ENCODE measurements at regions not wholly inside any gene's neighbourhood (a gene's known extent, or its start where the extent isn't known, plus 50 kb on each side); places are given as distances from the start of the nearest gene placed in this dataset.

DNA sequence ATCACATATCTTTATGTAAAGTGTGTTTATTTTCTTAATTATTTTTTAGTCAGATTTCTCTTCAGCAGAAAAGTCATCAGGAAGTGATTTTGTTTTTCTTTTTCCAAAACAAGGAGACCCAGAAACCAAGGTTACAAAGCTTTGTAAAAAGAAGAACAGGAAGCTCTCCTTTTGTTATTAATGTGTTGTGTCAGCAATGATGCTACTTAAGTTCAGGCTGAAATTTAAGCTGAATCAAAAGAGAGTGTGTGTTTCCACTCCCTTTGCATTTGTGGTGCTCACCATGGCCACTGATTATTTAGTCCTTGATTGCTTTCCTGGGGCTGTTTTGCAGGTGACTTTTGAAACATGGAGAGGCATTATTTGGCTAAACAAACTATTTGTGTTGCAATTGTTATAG is 155.3 kb upstream of the ATP2B1 start:
- peak; percentile 52 for DNase-seq (ENCODE audit: low read depth)
- TF ChIP-seq, protein P1, sequence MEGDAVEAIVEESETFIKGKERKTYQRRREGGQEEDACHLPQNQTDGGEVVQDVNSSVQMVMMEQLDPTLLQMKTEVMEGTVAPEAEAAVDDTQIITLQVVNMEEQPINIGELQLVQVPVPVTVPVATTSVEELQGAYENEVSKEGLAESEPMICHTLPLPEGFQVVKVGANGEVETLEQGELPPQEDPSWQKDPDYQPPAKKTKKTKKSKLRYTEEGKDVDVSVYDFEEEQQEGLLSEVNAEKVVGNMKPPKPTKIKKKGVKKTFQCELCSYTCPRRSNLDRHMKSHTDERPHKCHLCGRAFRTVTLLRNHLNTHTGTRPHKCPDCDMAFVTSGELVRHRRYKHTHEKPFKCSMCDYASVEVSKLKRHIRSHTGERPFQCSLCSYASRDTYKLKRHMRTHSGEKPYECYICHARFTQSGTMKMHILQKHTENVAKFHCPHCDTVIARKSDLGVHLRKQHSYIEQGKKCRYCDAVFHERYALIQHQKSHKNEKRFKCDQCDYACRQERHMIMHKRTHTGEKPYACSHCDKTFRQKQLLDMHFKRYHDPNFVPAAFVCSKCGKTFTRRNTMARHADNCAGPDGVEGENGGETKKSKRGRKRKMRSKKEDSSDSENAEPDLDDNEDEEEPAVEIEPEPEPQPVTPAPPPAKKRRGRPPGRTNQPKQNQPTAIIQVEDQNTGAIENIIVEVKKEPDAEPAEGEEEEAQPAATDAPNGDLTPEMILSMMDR (IDR thresholded peaks at IDR 0.05; ENCODE audit: insufficient read depth, low read depth, low read length, missing control alignments), result no peak
- peak overlapping the region; percentile 70 for H3K4me3 ChIP-seq (ENCODE audit: low read depth, low read length)

DNA sequence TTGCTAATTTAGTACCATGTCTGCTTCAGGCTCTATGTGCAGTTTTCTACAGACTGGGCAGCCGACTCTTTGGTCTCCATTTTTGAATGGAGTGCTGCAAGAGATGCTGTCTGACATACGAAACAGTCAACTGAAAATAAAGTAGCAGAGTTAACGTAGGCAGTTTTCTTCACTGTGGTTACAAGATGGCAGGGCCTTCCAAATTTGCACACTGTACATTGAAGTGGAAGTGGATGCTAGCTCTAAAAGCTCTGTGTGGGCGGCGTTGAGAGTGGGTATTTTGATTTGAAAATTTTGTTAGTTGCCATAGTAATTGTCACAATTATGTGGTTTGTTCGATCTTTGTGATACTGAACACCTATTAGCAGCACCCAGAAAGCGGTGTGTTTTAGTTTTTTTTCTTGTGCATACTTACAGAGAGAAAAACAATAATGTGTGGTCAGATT is 154.9 kb upstream of the ATP2B1 start:
- TF ChIP-seq, protein P1 (IDR thresholded peaks at IDR 0.05; ENCODE audit: insufficient read depth, low read depth, low read length, missing control alignments), result no peak
- H3K4me3 ChIP-seq (ENCODE audit: low read depth, low read length), result peak overlapping the region; percentile 70
- peak; percentile 89 for DNase-seq (ENCODE audit: low read depth)

DNA sequence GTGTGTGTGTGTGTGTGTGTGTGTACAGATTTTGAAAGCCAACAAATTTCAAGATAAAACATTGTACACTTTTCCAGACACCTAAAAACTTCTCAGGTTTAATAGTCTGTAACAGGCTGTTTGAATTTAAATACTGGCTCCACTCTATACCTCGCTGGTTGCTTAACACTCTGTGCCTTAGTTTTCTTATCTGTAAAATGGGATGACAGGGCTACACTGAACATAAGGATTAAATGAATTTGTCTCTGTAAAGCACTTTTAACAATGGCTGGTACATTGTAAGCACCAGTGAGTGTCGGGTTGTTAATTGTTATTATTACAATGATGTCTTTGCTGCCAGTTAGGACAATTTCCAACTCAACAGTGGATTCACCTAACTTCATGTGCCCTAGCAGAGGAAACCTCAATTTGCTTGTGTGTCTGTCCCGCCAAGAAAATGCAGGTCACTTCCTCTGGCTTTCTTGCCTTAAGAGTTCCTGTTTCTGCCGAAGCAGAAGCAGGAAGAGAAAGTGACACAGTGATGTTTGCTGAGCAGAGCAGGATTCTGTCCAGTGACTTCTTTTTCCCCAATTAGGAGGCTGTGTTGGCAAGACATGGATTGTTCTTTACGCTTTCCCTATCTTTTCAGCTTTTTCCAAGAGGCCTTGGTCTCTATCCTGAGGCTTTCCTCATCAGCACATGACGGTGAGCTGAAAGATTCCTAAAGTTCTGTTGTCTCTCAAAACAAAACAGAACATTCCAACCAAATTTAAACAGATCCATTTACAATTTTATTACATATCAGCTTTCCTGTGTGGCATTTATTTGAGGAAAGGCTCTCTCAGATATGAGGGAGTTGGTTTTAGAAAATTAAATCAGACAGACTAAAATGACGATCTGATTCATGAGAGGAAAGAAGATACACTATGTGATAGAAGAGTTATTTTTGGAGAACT is 154.1 kb upstream of the ATP2B1 start:
- TF ChIP-seq, protein P1 (IDR thresholded peaks at IDR 0.05; ENCODE audit: insufficient read depth, low read depth, low read length, missing control alignments), result no peak
- DNase-seq (ENCODE audit: low read depth), result peak; percentile 92
- H3K4me3 ChIP-seq (ENCODE audit: low read depth, low read length), result peak overlapping the region; percentile 70

DNA sequence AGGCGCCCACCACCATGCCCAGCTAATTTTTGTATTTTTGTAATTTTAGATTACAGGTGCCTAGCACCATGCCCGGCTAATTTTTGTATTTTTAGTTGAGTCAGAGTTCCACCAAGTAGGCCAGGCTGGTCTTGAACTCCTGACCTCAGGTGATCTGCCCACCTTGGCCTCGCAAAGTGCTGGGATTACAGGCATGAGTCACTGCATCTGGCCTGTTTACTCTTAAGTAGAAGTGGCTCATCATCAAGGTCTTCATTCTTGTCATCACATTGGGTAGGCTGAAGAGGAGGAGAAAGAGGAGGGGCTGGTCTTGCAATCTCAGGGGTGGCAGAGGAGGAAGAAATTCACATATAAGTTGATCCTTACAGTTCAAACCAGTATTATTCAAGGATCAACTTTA is 152.4 kb upstream of the ATP2B1 start:
- no peak overlapping the region for H3K4me3 ChIP-seq (ENCODE audit: low read depth, low read length)
- no peak for DNase-seq (ENCODE audit: low read depth)
- TF ChIP-seq, protein P1 (IDR thresholded peaks at IDR 0.05; ENCODE audit: insufficient read depth, low read depth, low read length, missing control alignments), result no peak

DNA sequence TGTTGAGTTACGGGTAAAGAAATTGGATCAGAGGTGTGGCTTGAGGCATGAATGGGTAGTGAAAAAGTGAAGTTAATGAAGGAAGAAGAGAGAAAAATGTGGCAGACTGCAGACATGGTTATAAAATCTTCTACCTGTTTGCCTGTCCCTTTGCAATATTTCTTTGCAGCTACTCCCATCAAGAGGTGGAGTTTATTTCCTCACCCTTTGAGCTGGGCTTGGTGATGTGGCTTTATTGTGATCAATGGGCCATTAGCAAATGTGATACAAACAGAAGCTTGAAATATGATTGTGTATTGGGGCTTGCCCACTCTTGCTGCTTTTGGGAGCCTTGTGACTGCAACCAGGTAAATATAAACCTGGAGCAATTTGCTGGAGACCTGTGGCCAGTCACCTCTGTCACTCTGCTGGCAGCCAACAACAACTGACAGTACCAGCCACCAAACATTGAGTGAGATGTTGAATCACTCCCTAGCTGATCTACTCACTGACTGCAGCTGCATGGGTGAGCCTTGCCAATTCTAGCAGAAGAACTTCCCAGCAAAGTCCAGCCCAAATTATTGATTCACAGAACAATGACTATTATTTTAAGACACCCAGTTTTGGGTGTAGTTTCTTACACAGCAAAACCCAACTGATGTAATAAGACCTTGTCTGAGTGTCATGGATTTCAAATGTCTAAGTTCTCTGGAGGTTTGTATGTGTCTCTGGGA is 151.0 kb upstream of the ATP2B1 start:
- DNase-seq (ENCODE audit: low read depth), result no peak
- TF ChIP-seq, protein P1 (IDR thresholded peaks at IDR 0.05; ENCODE audit: insufficient read depth, low read depth, low read length, missing control alignments), result no peak
- no peak overlapping the region for H3K4me3 ChIP-seq (ENCODE audit: low read depth, low read length)

DNA sequence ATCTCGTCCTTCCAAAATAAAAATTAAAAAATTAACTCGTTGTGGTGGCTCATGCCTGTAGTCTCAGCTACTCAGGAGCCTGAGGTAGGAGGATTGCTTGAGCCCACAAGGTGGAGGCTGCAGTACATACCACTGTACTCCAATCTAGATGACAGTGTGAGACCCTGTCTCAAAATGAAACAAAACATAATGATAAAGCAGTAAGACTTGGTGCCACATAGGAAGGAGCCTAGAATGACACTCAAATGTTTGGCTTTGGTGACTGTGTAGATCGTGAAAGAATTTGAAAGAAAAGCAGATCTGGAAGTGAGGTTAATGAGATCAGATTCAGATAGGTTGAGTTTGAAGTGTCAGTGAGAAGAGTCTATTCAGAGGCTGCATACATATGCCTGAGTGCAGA is 150.1 kb upstream of the ATP2B1 start:
- DNase-seq (ENCODE audit: low read depth), result no peak
- TF ChIP-seq, protein P1 (IDR thresholded peaks at IDR 0.05; ENCODE audit: insufficient read depth, low read depth, low read length, missing control alignments), result no peak

More for the DNA sequence above, 150.1 kb upstream of the ATP2B1 start:
- H3K4me3 ChIP-seq (ENCODE audit: low read depth, low read length), result no peak overlapping the region
